Chondrocyte (in vitro differentiated cells): ENCODE measurements at regions not wholly inside any gene's neighbourhood (a gene's known extent, or its start where the extent isn't known, plus 50 kb on each side); places are given as distances from the start of the nearest gene placed in this dataset.

ENCODE experiments used
- DNase-seq: peaks from one replicate; pipeline ENCODE4 v3.0.0; 2021; ENCODE audit warnings: mixed read lengths, low spot score
- H3K27ac Mint-ChIP-seq: one replicate; pipeline ENCODE4 v1.8.0; 2021; ENCODE audit warnings: mild to moderate bottlenecking, moderate library complexity, mixed read lengths; ENCODE audit not compliant: unreplicated experiment
- H3K27me3 Mint-ChIP-seq: 2 replicates; pipeline ENCODE4 v1.8.0; 2021; ENCODE audit warnings: low read depth, mixed read lengths
- H3K36me3 Mint-ChIP-seq: 2 replicates; pipeline ENCODE4 v1.8.0; 2021; ENCODE audit warnings: low read depth, mixed read lengths
- H3K4me1 Mint-ChIP-seq: 2 replicates; pipeline ENCODE4 v1.8.0; 2021; ENCODE audit warnings: low read depth, mild to moderate bottlenecking, mixed read lengths
- H3K4me3 Mint-ChIP-seq: one replicate; pipeline ENCODE4 v1.8.0; 2021; ENCODE audit warnings: mild to moderate bottlenecking, moderate library complexity, mixed read lengths; ENCODE audit not compliant: unreplicated experiment
- H3K9me3 Mint-ChIP-seq: 2 replicates; pipeline ENCODE4 v1.8.0; 2021; ENCODE audit warnings: low read depth, mixed read lengths
- CTCF ChIP-seq: fragments of 200-600 bp; sonication (generic); IDR thresholded peaks from 2 replicates; pipeline ENCODE4 v1.5.0; 2021; ENCODE audit warnings: antibody characterized with exemption, mild to moderate bottlenecking, moderate library complexity

GRCh38 chr3:147187687-147188086 is 218.7 kb downstream of the ZIC4 start:
- Mint-ChIP-seq H3K4me1 (peaks cover 10% of the 10 kb centered on the region), H3K9me3 (peaks cover 7% of the 10 kb centered on the region), H3K27me3 (no peaks in the 10 kb centered on the region), H3K4me3 (no peak overlapping the region), H3K27ac (no peak overlapping the region), H3K36me3 (peaks cover 2% of the 10 kb centered on the region)
- no peak for TF ChIP-seq CTCF
- DNase-seq = no peak

- H3K4me3 Mint-ChIP-seq = no peak overlapping the region
- H3K9me3 Mint-ChIP-seq = peaks cover 7% of the 10 kb centered on the region
- DNase-seq = no peak
- no peak overlapping the region for H3K27ac Mint-ChIP-seq
- peaks cover 10% of the 10 kb centered on the region for H3K4me1 Mint-ChIP-seq
- H3K27me3 Mint-ChIP-seq = no peaks in the 10 kb centered on the region
- no peak for TF ChIP-seq CTCF
- H3K36me3 Mint-ChIP-seq = no peaks in the 10 kb centered on the region
These were observed 220.6 kb downstream of the ZIC4 start for GRCh38 chr3:147185781-147186180.

- DNase-seq = no peak
- Mint-ChIP-seq H3K27ac (no peak overlapping the region), H3K36me3 (no peaks in the 10 kb centered on the region), H3K4me1 (peaks cover 10% of the 10 kb centered on the region), H3K4me3 (no peak overlapping the region), H3K9me3 (no peaks in the 10 kb centered on the region), H3K27me3 (no peaks in the 10 kb centered on the region)
- no peak for TF ChIP-seq CTCF
These were observed 221.5 kb downstream of the ZIC4 start for GRCh38 chr3:147184794-147185193.

- peaks cover 4% of the 10 kb centered on the region for H3K36me3 Mint-ChIP-seq
- DNase-seq = no peak
- no peaks in the 10 kb centered on the region for H3K4me1 Mint-ChIP-seq
- H3K27me3 Mint-ChIP-seq = no peaks in the 10 kb centered on the region
- no peak overlapping the region for H3K27ac Mint-ChIP-seq
- no peak overlapping the region for H3K4me3 Mint-ChIP-seq
- no peak for TF ChIP-seq CTCF
- peaks cover 15% of the 10 kb centered on the region for H3K9me3 Mint-ChIP-seq
These were observed 233.1 kb downstream of the ZIC4 start for GRCh38 chr3:147173257-147173656.

GRCh38 chr3:147162743-147163142 is 243.6 kb downstream of the ZIC4 start:
- no peak overlapping the region for H3K4me3 Mint-ChIP-seq
- no peak overlapping the region for H3K27ac Mint-ChIP-seq
- H3K9me3 Mint-ChIP-seq = peaks cover 2% of the 10 kb centered on the region
- H3K36me3 Mint-ChIP-seq = no peaks in the 10 kb centered on the region
- DNase-seq = no peak
- no peaks in the 10 kb centered on the region for H3K4me1 Mint-ChIP-seq
- TF ChIP-seq CTCF = no peak
- no peaks in the 10 kb centered on the region for H3K27me3 Mint-ChIP-seq
